ENCODE measurements at regions not wholly inside any gene's neighbourhood (a gene's known extent, or its start where the extent isn't known, plus 50 kb on each side); places are given as distances from the start of the nearest gene placed in this dataset.

- no peaks in the 10 kb centered on the region for H3K36me3 Mint-ChIP-seq (ENCODE audit: low read depth)
Observed at GRCh38 chr6:26149240-26149639, 62.0 kb downstream of the HFE start.

GRCh38 chr6:26152226-26153101 is 65.2 kb downstream of the HFE start:
- no peaks in the 10 kb centered on the region for H3K36me3 Mint-ChIP-seq (ENCODE audit: low read depth)
- H3K4me1 Mint-ChIP-seq: peaks cover 27% of the 10 kb centered on the region
- DNase-seq: no peak
- no peak overlapping the region for H3K4me3 Mint-ChIP-seq
- ATAC-seq: no peak
- no peaks in the 10 kb centered on the region for H3K9me3 ChIP-seq (ENCODE audit: control insufficient read depth, low read length, poor library complexity, severe bottlenecking)
- H3K27ac Mint-ChIP-seq: no peak overlapping the region
- no peaks in the 10 kb centered on the region for H3K27me3 Mint-ChIP-seq

More at GRCh38 chr6:26149240-26149639, 62.0 kb downstream of the HFE start:
- no peak overlapping the region for H3K4me3 Mint-ChIP-seq
- H3K4me1 Mint-ChIP-seq: peaks cover 5% of the 10 kb centered on the region
- no peak for DNase-seq
- H3K9me3 ChIP-seq (ENCODE audit: control insufficient read depth, low read length, poor library complexity, severe bottlenecking): no peaks in the 10 kb centered on the region
- H3K27ac Mint-ChIP-seq: no peak overlapping the region
- no peaks in the 10 kb centered on the region for H3K27me3 Mint-ChIP-seq
- no peak for ATAC-seq

- DNase-seq (no peak), ATAC-seq (no peak)
- H3K36me3 Mint-ChIP-seq (ENCODE audit: low read depth): peaks cover 5% of the 10 kb centered on the region
- peak overlapping the region; percentile 98 for H3K27ac Mint-ChIP-seq
- no peaks in the 10 kb centered on the region for H3K27me3 Mint-ChIP-seq
- peak overlapping the region; percentile 94 for H3K4me3 Mint-ChIP-seq
- H3K4me1 Mint-ChIP-seq: peaks cover 42% of the 10 kb centered on the region
- H3K9me3 ChIP-seq (ENCODE audit: control insufficient read depth, low read length, poor library complexity, severe bottlenecking): no peaks in the 10 kb centered on the region
Observed at GRCh38 chr6:26155061-26155930, 68.1 kb downstream of the HFE start.

GRCh38 chr6:26156105-26156849 is 69.0 kb downstream of the HFE start:
- no peaks in the 10 kb centered on the region for H3K9me3 ChIP-seq (ENCODE audit: control insufficient read depth, low read length, poor library complexity, severe bottlenecking)
- H3K4me1 Mint-ChIP-seq: peaks cover 45% of the 10 kb centered on the region
- peak; percentile 71 to 81 (median 73) for DNase-seq
- peak overlapping the region; percentile 98 for H3K27ac Mint-ChIP-seq
- ATAC-seq: peak; percentile 56
- no peaks in the 10 kb centered on the region for H3K27me3 Mint-ChIP-seq
- H3K4me3 Mint-ChIP-seq: peak overlapping the region; percentile 94
- peaks cover 5% of the 10 kb centered on the region for H3K36me3 Mint-ChIP-seq (ENCODE audit: low read depth)

GRCh38 chr6:26156850-26157250 is 69.6 kb downstream of the HFE start:
- Mint-ChIP-seq H3K4me3 (peak overlapping the region; percentile 94), H3K36me3 (ENCODE audit: low read depth) (peaks cover 5% of the 10 kb centered on the region), H3K27ac (peak overlapping the region; percentile 98), H3K4me1 (peaks cover 45% of the 10 kb centered on the region), H3K27me3 (no peaks in the 10 kb centered on the region)
- H3K9me3 ChIP-seq (ENCODE audit: control insufficient read depth, low read length, poor library complexity, severe bottlenecking): no peaks in the 10 kb centered on the region
- ATAC-seq (peak; percentile 6), DNase-seq (peak in 2 of 3 donors; percentile 44 to 51)

GRCh38 chr6:26157251-26158075 is 70.2 kb downstream of the HFE start:
- peak; percentile 35 to 68 (median 66) for DNase-seq
- peak overlapping the region; percentile 98 for H3K27ac Mint-ChIP-seq
- peaks cover 48% of the 10 kb centered on the region for H3K4me1 Mint-ChIP-seq
- H3K36me3 Mint-ChIP-seq (ENCODE audit: low read depth): peaks cover 5% of the 10 kb centered on the region
- no peaks in the 10 kb centered on the region for H3K9me3 ChIP-seq (ENCODE audit: control insufficient read depth, low read length, poor library complexity, severe bottlenecking)
- ATAC-seq: peak; percentile 77
- no peaks in the 10 kb centered on the region for H3K27me3 Mint-ChIP-seq
- H3K4me3 Mint-ChIP-seq: peak overlapping the region; percentile 94

- Mint-ChIP-seq H3K27me3 (no peaks in the 10 kb centered on the region), H3K36me3 (ENCODE audit: low read depth) (peaks cover 5% of the 10 kb centered on the region), H3K27ac (peak overlapping the region; percentile 98), H3K4me3 (peak overlapping the region; percentile 94), H3K4me1 (peaks cover 48% of the 10 kb centered on the region)
- H3K9me3 ChIP-seq (ENCODE audit: control insufficient read depth, low read length, poor library complexity, severe bottlenecking): no peaks in the 10 kb centered on the region
- peak; percentile 9 for ATAC-seq
- peak; percentile 41 to 72 (median 72) for DNase-seq
Observed at GRCh38 chr6:26158076-26158580, 70.9 kb downstream of the HFE start.

- H3K4me1 Mint-ChIP-seq: peaks cover 48% of the 10 kb centered on the region
- peak overlapping the region; percentile 98 for H3K27ac Mint-ChIP-seq
- no peaks in the 10 kb centered on the region for H3K27me3 Mint-ChIP-seq
- ATAC-seq (peak; percentile 24), DNase-seq (peak; percentile 27 to 51 (median 38))
- H3K4me3 Mint-ChIP-seq: peak overlapping the region; percentile 94
- peaks cover 5% of the 10 kb centered on the region for H3K36me3 Mint-ChIP-seq (ENCODE audit: low read depth)
- no peaks in the 10 kb centered on the region for H3K9me3 ChIP-seq (ENCODE audit: control insufficient read depth, low read length, poor library complexity, severe bottlenecking)
Observed at GRCh38 chr6:26158581-26159356, 71.5 kb downstream of the HFE start.

- peak overlapping the region; percentile 94 for H3K4me3 Mint-ChIP-seq
- peaks cover 5% of the 10 kb centered on the region for H3K36me3 Mint-ChIP-seq (ENCODE audit: low read depth)
- no peaks in the 10 kb centered on the region for H3K9me3 ChIP-seq (ENCODE audit: control insufficient read depth, low read length, poor library complexity, severe bottlenecking)
- ATAC-seq (no peak), DNase-seq (no peak)
- peak overlapping the region; percentile 98 for H3K27ac Mint-ChIP-seq
- peaks cover 48% of the 10 kb centered on the region for H3K4me1 Mint-ChIP-seq
- H3K27me3 Mint-ChIP-seq: no peaks in the 10 kb centered on the region
Observed at GRCh38 chr6:26159357-26160273, 72.4 kb downstream of the HFE start.

GRCh38 chr6:26161322-26161721 is 74.1 kb downstream of the HFE start:
- Mint-ChIP-seq H3K4me3 (no peak overlapping the region), H3K27ac (peak overlapping the region; percentile 98), H3K36me3 (ENCODE audit: low read depth) (peaks cover 7% of the 10 kb centered on the region), H3K4me1 (peaks cover 42% of the 10 kb centered on the region), H3K27me3 (no peaks in the 10 kb centered on the region)
- ATAC-seq: no peak
- no peaks in the 10 kb centered on the region for H3K9me3 ChIP-seq (ENCODE audit: control insufficient read depth, low read length, poor library complexity, severe bottlenecking)
- DNase-seq: no peak

- H3K4me3 Mint-ChIP-seq: no peak overlapping the region
- peaks cover 8% of the 10 kb centered on the region for H3K36me3 Mint-ChIP-seq (ENCODE audit: low read depth)
- ATAC-seq (no peak), DNase-seq (no peak)
- no peak overlapping the region for H3K27ac Mint-ChIP-seq
- H3K9me3 ChIP-seq (ENCODE audit: control insufficient read depth, low read length, poor library complexity, severe bottlenecking): no peaks in the 10 kb centered on the region
- no peaks in the 10 kb centered on the region for H3K27me3 Mint-ChIP-seq
- H3K4me1 Mint-ChIP-seq: peaks cover 36% of the 10 kb centered on the region
Observed at GRCh38 chr6:26162399-26162798, 75.2 kb downstream of the HFE start.

Data from T-helper 17 cell (primary cell).